ENCODE measurements at regions not wholly inside any gene's neighbourhood (a gene's known extent, or its start where the extent isn't known, plus 50 kb on each side); places are given as distances from the start of the nearest gene placed in this dataset.

- TF ChIP-seq POLR2AphosphoS5 (IDR thresholded peaks at IDR 0.05; ENCODE audit: low read depth, low read length) = no peak
- no peak for TF ChIP-seq CTCF (IDR thresholded peaks at IDR 0.05 in 2 of 3, conservative IDR thresholded peaks at IDR 0.05 in 1 of 3; ENCODE audit: borderline replicate concordance in 1 of 3, insufficient read depth in 1 of 3, low read depth in 2 of 3, low read length in 2 of 3)
- TF ChIP-seq EGR1 (IDR thresholded peaks at IDR 0.05; ENCODE audit: low read depth) = no peak
- TF ChIP-seq RAD21 (IDR thresholded peaks at IDR 0.05; ENCODE audit: low read depth) = no peak
- TF ChIP-seq MAX (IDR thresholded peaks at IDR 0.05) = no peak
- TF ChIP-seq, protein P1, sequence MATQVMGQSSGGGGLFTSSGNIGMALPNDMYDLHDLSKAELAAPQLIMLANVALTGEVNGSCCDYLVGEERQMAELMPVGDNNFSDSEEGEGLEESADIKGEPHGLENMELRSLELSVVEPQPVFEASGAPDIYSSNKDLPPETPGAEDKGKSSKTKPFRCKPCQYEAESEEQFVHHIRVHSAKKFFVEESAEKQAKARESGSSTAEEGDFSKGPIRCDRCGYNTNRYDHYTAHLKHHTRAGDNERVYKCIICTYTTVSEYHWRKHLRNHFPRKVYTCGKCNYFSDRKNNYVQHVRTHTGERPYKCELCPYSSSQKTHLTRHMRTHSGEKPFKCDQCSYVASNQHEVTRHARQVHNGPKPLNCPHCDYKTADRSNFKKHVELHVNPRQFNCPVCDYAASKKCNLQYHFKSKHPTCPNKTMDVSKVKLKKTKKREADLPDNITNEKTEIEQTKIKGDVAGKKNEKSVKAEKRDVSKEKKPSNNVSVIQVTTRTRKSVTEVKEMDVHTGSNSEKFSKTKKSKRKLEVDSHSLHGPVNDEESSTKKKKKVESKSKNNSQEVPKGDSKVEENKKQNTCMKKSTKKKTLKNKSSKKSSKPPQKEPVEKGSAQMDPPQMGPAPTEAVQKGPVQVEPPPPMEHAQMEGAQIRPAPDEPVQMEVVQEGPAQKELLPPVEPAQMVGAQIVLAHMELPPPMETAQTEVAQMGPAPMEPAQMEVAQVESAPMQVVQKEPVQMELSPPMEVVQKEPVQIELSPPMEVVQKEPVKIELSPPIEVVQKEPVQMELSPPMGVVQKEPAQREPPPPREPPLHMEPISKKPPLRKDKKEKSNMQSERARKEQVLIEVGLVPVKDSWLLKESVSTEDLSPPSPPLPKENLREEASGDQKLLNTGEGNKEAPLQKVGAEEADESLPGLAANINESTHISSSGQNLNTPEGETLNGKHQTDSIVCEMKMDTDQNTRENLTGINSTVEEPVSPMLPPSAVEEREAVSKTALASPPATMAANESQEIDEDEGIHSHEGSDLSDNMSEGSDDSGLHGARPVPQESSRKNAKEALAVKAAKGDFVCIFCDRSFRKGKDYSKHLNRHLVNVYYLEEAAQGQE (IDR thresholded peaks at IDR 0.05; ENCODE audit: low read depth) = no peak
Measured at GRCh38 chr1:4974981-4975685, 320.7 kb downstream of the AJAP1 start.

Data from HCT116 (cell line).